PC-3 (cell line): ENCODE measurements at regions not wholly inside any gene's neighbourhood (a gene's known extent, or its start where the extent isn't known, plus 50 kb on each side); places are given as distances from the start of the nearest gene placed in this dataset.

Experiments used
- CTCF ChIP-seq: fragments of 300-600 bp; sonication (generic); conservative IDR thresholded peaks from 2 replicates; pipeline ENCODE4 v1.5.1; 2017; ENCODE audit warnings: antibody characterized with exemption, low read depth, mild to moderate bottlenecking, low read length
- EZH2 ChIP-seq: fragments of 300-600 bp; sonication (generic); IDR thresholded peaks from one replicate; pipeline ENCODE4 v1.6.1; 2017; ENCODE audit warnings: antibody characterized with exemption, mild to moderate bottlenecking, low read length; ENCODE audit not compliant: unreplicated experiment
- EZH2phosphoT487 ChIP-seq: fragments of 300-600 bp; sonication (generic); IDR thresholded peaks from 2 replicates; pipeline ENCODE4 v1.6.1; 2018; ENCODE audit warnings: mild to moderate bottlenecking, antibody characterized with exemption, low read length, borderline replicate concordance

- TF ChIP-seq CTCF = no peak
- no peak for TF ChIP-seq EZH2
- TF ChIP-seq EZH2phosphoT487 = no peak
Observed at GRCh38 chr6:113655761-113656160, 201.4 kb upstream of the MARCKS start.
